ENCODE measurements at regions not wholly inside any gene's neighbourhood (a gene's known extent, or its start where the extent isn't known, plus 50 kb on each side); places are given as distances from the start of the nearest gene placed in this dataset.
A peak's percentile ranks its signal among the peaks of the same experiment; 100 is the strongest.

DNA sequence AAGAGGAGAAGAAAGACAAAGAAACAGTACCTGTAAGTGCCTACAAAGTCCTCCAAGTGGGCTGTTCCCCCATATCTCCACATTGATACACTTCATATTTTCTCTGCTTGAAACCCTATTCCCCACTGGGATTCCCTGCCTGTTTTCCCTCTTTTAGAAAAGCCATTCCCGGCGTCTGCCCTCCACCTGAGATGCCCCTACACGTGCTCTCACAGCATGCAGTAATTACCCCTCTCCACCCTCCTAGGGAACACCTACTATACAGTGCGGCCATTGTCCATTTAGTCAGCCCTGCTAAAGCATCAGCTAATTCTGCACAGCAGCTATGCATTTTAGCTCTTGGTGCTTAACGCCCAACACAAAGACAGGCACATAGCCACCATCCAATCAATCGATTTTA lies 135.7 kb upstream of the TIAM1 start:
- in situ Hi-C loops (cut with HindIII; ENCODE audit: low sequenced_read_pairs): no loop called here
- TF ChIP-seq, protein P1, sequence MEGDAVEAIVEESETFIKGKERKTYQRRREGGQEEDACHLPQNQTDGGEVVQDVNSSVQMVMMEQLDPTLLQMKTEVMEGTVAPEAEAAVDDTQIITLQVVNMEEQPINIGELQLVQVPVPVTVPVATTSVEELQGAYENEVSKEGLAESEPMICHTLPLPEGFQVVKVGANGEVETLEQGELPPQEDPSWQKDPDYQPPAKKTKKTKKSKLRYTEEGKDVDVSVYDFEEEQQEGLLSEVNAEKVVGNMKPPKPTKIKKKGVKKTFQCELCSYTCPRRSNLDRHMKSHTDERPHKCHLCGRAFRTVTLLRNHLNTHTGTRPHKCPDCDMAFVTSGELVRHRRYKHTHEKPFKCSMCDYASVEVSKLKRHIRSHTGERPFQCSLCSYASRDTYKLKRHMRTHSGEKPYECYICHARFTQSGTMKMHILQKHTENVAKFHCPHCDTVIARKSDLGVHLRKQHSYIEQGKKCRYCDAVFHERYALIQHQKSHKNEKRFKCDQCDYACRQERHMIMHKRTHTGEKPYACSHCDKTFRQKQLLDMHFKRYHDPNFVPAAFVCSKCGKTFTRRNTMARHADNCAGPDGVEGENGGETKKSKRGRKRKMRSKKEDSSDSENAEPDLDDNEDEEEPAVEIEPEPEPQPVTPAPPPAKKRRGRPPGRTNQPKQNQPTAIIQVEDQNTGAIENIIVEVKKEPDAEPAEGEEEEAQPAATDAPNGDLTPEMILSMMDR (IDR thresholded peaks at IDR 0.05; ENCODE audit: low read depth, low read length, missing control alignments): no peak
- H3K4me3 ChIP-seq (ENCODE audit: low read depth, low read length): no peak overlapping the region
- DNase-seq (ENCODE audit: low read depth): no peak

DNA sequence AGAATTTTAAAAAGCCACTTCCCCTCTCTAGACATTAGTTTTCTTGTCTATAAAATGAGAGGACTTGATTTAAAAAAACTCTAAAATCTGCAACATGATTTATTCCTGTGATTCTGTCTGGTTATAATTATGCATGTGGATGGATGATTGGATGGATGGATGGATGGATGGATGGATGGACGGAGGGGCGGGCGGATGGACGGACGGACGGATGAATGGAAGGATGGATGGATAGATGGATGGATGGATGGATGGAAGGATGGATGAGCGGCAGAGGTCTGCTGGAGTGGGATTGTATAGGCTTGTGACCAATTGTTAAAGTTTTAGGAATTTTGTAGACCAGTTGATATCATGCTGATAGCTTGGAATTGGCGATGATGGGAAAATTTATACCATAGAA lies 135.2 kb upstream of the TIAM1 start:
- DNase-seq (ENCODE audit: low read depth): no peak
- TF ChIP-seq, protein P1 (IDR thresholded peaks at IDR 0.05; ENCODE audit: low read depth, low read length, missing control alignments): no peak
- in situ Hi-C loops (cut with HindIII; ENCODE audit: low sequenced_read_pairs): no loop called here
- no peak overlapping the region for H3K4me3 ChIP-seq (ENCODE audit: low read depth, low read length)

DNA sequence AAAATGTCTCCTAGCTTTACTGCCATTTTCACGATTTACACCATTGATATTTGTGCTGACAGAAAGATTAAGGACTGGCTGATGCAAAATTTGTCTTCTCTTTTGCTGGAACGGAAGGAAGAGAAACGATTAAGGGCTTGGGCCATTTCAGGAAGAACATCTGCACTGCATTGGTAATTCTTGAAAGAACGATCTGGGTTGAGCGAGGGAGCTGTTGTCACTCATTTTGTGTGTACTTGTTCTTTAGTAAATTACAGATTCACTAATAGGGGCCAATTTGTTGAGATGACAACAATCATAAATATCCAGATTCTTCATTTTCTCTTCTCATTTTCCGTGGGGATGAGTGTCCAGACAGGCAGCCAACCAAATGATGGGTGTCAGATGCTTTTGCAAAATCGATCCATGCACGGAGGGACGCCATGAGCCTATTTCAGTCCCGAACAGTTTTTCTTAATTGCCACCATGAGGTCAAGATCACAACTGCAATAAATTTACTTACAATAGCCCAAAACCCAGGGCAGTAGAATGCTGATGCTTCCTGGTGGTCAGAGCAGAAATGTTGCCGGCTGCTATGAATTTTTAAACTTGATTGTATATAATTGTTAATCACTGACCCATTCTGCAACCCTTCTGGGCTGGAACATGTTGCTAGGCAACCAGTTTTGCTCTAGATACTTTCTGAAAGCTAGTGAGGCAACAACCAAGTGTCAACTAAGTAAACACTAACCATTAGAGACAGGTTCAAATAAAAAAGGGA lies 132.4 kb upstream of the TIAM1 start:
- peak; percentile 5 for DNase-seq (ENCODE audit: low read depth)

DNA sequence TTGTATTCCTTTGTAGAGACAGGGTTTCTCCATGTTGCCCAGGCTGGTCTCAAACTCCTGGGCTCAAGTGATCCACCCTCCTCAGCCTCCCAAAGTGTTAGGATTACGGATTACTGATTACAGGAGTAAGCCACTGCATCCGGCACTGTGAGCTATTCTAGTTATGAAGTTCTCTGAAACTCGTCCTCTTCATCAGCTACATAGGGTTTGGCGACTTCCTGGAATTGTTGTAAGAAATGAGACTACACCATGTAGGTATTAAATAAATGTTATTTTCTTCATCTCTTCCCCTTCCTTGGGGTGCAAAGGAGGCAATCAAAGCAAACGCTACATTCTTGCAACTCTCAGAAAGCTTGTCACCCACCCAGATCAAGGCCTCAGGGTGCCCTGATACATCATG lies 131.2 kb upstream of the TIAM1 start:
- TF ChIP-seq, protein P1 (IDR thresholded peaks at IDR 0.05; ENCODE audit: low read depth, low read length, missing control alignments): no peak
- H3K4me3 ChIP-seq (ENCODE audit: low read depth, low read length): no peak overlapping the region
- DNase-seq (ENCODE audit: low read depth): no peak
- in situ Hi-C loops (cut with HindIII; ENCODE audit: low sequenced_read_pairs): no loop called here

More for the DNA sequence above, 132.4 kb upstream of the TIAM1 start:
- no peak overlapping the region for H3K4me3 ChIP-seq (ENCODE audit: low read depth, low read length)
- TF ChIP-seq, protein P1 (IDR thresholded peaks at IDR 0.05; ENCODE audit: low read depth, low read length, missing control alignments): peak; percentile 49
- in situ Hi-C loops (cut with HindIII; ENCODE audit: low sequenced_read_pairs): no loop called here

DNA sequence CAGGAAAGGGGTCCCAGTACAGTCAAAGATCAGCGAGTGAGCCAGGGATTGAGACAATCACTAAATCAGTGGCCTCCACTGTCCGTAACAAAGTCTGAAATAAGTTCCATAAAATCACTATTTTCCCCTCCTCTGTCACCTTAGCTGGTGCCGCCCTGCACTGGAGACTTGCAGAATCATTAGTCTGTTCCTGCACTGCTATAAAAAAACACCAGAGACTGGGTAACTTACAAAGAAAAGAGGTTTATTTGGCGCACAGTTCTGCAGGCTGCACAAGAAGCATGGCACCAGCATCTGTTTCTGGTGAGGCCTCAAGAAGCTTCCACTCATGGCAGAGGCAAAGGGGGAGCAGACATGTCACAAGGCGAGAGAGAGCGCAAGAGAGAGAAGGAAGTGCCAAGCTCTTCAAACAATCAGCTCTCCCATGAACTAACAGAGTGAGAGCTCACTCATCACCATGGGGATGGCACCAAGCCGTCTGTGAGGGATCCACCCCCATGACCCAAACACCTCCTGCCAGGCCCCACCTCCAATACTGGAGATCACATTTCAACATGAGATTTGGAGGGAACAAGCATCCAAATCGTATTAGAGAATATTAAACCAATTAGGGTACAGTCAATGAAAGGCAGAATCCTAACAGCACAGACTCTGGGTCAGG lies 129.8 kb upstream of the TIAM1 start:
- in situ Hi-C loops (cut with HindIII; ENCODE audit: low sequenced_read_pairs): no loop called here
- H3K4me3 ChIP-seq (ENCODE audit: low read depth, low read length): no peak overlapping the region
- TF ChIP-seq, protein P1 (IDR thresholded peaks at IDR 0.05; ENCODE audit: low read depth, low read length, missing control alignments): no peak
- DNase-seq (ENCODE audit: low read depth): no peak

DNA sequence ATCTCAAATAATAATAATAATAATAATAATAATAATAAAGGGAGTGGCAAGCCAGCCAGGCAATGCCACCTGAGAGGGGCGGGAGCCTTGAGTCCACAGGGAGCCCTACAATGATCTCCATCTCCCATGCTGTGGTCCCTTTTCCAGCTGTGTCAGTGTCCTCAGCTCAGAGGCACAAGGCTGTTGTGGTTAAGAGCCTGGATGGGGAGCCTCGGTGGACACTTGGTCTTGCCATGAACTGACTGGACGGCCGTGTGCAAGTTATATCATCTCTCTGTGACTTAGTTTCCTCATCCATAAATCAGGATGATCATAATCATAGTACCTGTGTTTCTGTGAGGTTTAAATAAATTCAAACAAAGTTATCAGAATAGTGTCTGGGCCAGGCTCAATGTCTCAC lies 127.8 kb upstream of the TIAM1 start:
- DNase-seq (ENCODE audit: low read depth): no peak
- H3K4me3 ChIP-seq (ENCODE audit: low read depth, low read length): no peak overlapping the region
- in situ Hi-C loops (cut with HindIII; ENCODE audit: low sequenced_read_pairs): no loop called here
- TF ChIP-seq, protein P1 (IDR thresholded peaks at IDR 0.05; ENCODE audit: low read depth, low read length, missing control alignments): no peak

All from astrocyte of the cerebellum (primary cell).